Panc1 (cell line): ENCODE measurements at regions not wholly inside any gene's neighbourhood (a gene's known extent, or its start where the extent isn't known, plus 50 kb on each side); places are given as distances from the start of the nearest gene placed in this dataset.

ENCODE experiments used
- ATAC-seq: fragments of 200-7000 bp; cut with Tn5 transposase; 2 replicates; pipeline ENCODE4 v1.9.1; 2020; ENCODE audit warnings: mild to moderate bottlenecking, moderate library complexity
- BruUV-seq: library from RNA; stranded (reverse); fragments of 400-500 nt; replicated peaks from 2 replicates; lab custom pipeline; 2021; lab: Mats Ljungman, UMichigan
- CTCF ChIA-PET: fragments of 300-600 bp; sonication (Branson Sonifier 250); formaldehyde crosslinking; loops from one replicate; lab custom pipeline; 2022; ENCODE audit warnings: antibody characterized with exemption; lab: Charles Lee
- POLR2A ChIA-PET: fragments of 300-600 bp; sonication (Branson Sonifier 250); formaldehyde crosslinking; loops from one replicate; lab custom pipeline; 2022; ENCODE audit warnings: antibody characterized with exemption; lab: Charles Lee
- DNase-seq: peaks from one replicate; pipeline ENCODE4 v3.0.0-alpha.2; 2010; ENCODE audit warnings: low read depth, low spot score
- H3K27ac ChIP-seq: 2 replicates; pipeline ENCODE4 v1.5.1; 2011; ENCODE audit warnings: mild to moderate bottlenecking, low read length, inconsistent platforms
- H3K27me3 ChIP-seq: fragments of 200-500 bp; sonication (Bioruptor generic); 2 replicates; pipeline ENCODE4 v1.6.0; 2014; ENCODE audit warnings: low read length, inconsistent platforms; ENCODE audit not compliant: control insufficient read depth, insufficient read depth
- H3K36me3 ChIP-seq: fragments of 200-500 bp; sonication (Bioruptor generic); 2 replicates; pipeline ENCODE4 v1.5.1; 2014; ENCODE audit warnings: inconsistent platforms, mild to moderate bottlenecking, low read length, moderate library complexity; ENCODE audit not compliant: control insufficient read depth, insufficient read depth
- H3K4me1 ChIP-seq: 2 replicates; pipeline ENCODE4 v1.5.1; 2011; ENCODE audit warnings: inconsistent platforms, mild to moderate bottlenecking, low read length, moderate library complexity; ENCODE audit not compliant: control insufficient read depth, insufficient read depth
- H3K4me3 ChIP-seq, 2 experiments: 2 replicates each; pipeline ENCODE4 v1.5.1; 2011 to 2012; ENCODE audit warnings: low read depth in 2 of 2, low read length in 2 of 2, mild to moderate bottlenecking in 2 of 2, inconsistent platforms in 1 of 2, moderate library complexity in 1 of 2
- H3K9me3 ChIP-seq: fragments of 200-500 bp; sonication (Bioruptor generic); 2 replicates; pipeline ENCODE4 v1.5.1; 2014; ENCODE audit warnings: low read depth, mild to moderate bottlenecking, inconsistent platforms, low read length, moderate library complexity; ENCODE audit not compliant: control insufficient read depth, insufficient read depth
- CTCF ChIP-seq: fragments of 450-650 bp; IDR thresholded peaks from 2 replicates; pipeline ENCODE4 v1.5.1; 2017; ENCODE audit warnings: mild to moderate bottlenecking
- POLR2AphosphoS5 ChIP-seq: IDR thresholded peaks from 2 replicates; pipeline ENCODE4 v1.6.1; 2012; ENCODE audit warnings: mild to moderate bottlenecking, low read depth, low read length, moderate library complexity
- REST ChIP-seq, 2 experiments: IDR thresholded peaks; 2 replicates each; pipeline ENCODE4 v1.6.1; 2011 to 2012; ENCODE audit warnings: low read depth in 2 of 2, control low read depth in 1 of 2, low read length in 1 of 2, mild to moderate bottlenecking in 1 of 2, moderate library complexity in 1 of 2; ENCODE audit not compliant: insufficient read depth in 1 of 2
- SIN3A ChIP-seq: IDR thresholded peaks from 2 replicates; pipeline ENCODE4 v1.6.1; 2012; ENCODE audit warnings: low read depth, mild to moderate bottlenecking, low read length, moderate library complexity, borderline replicate concordance; ENCODE audit not compliant: insufficient read depth
- TCF7L2 ChIP-seq: IDR thresholded peaks from 2 replicates; pipeline ENCODE4 v1.6.1; 2011; ENCODE audit warnings: mild to moderate bottlenecking, low read depth, low read length, inconsistent platforms
- in situ Hi-C: cut with HindIII; loops from 2 replicates; pipeline ENCODE4 v1.10.0; 2016; ENCODE audit warnings: low sequenced_read_pairs, low pct_unique_long_range_greater_than_20kb
- intact Hi-C: fragments of 100-400 bp; cut with micrococcal nuclease; formaldehyde crosslinking; loops from one replicate; pipeline ENCODE4 v1.10.0; 2022; ENCODE audit not compliant: unreplicated experiment

GRCh38 chr3:186427627-186428281 is 65.7 kb upstream of the DGKG start:
- intact Hi-C loops = no loop called here
- no peak for TF ChIP-seq TCF7L2
- no peak for TF ChIP-seq CTCF
- TF ChIP-seq SIN3A = no peak
- TF ChIP-seq POLR2AphosphoS5 = no peak
- TF ChIP-seq REST (IDR thresholded peaks at IDR 0.05; ENCODE audit: insufficient read depth in 1 of 2, low read depth in 2 of 2, low read length in 1 of 2) = no peak
- ChIA-PET POLR2A (no interaction called here), CTCF (no interaction called here)
- DNase-seq (no peak), ATAC-seq (no peak)
- no peaks in the 10 kb centered on the region for H3K36me3 ChIP-seq
- H3K9me3 ChIP-seq = no peaks in the 10 kb centered on the region
- BruUV-seq = no TSS peak
- H3K4me1 ChIP-seq = no peaks in the 10 kb centered on the region
- in situ Hi-C loops = no loop called here
- peaks cover 16% of the 10 kb centered on the region for H3K27me3 ChIP-seq
- H3K27ac ChIP-seq = no peak overlapping the region
- no peak overlapping the region for H3K4me3 ChIP-seq

GRCh38 chr3:186425788-186426730 is 64.0 kb upstream of the DGKG start:
- Histone ChIP-seq H3K4me3 (no peak overlapping the region), H3K4me1 (no peaks in the 10 kb centered on the region), H3K27ac (no peak overlapping the region), H3K27me3 (peaks cover 12% of the 10 kb centered on the region), H3K9me3 (no peaks in the 10 kb centered on the region), H3K36me3 (no peaks in the 10 kb centered on the region)
- no TSS peak for BruUV-seq
- POLR2A ChIA-PET = no interaction called here
- in situ Hi-C loops = no loop called here
- ATAC-seq = peak; percentile 60; the same call in 1 of the 2 replicates
- no peak for DNase-seq
- TF ChIP-seq POLR2AphosphoS5 (no peak), SIN3A (no peak), REST (IDR thresholded peaks at IDR 0.05; ENCODE audit: insufficient read depth in 1 of 2, low read depth in 2 of 2, low read length in 1 of 2) (no peak), CTCF (peak; percentile 23; the same call in 1 of the 2 replicates)
- CTCF ChIA-PET = no interaction called here
- intact Hi-C loops = no loop called here
